H1 (cell line): ENCODE measurements at regions not wholly inside any gene's neighbourhood (a gene's known extent, or its start where the extent isn't known, plus 50 kb on each side); places are given as distances from the start of the nearest gene placed in this dataset.

ENCODE experiments used
- HDAC2 ChIP-seq, 2 experiments: fragments of 300-600 bp in 1 of 2; sonication (generic) in 1 of 2; IDR thresholded peaks; 2 replicates each; pipeline ENCODE4 v1.6.1; 2011 to 2012; ENCODE audit warnings: low read depth in 2 of 2, low read length in 2 of 2, mild to moderate bottlenecking in 2 of 2, moderate library complexity in 2 of 2, borderline replicate concordance in 1 of 2, inconsistent platforms in 1 of 2
- NRF1 ChIP-seq: IDR thresholded peaks from 2 replicates; pipeline ENCODE4 v1.6.1; 2011; ENCODE audit warnings: mild to moderate bottlenecking, low read depth, low read length, improper control_type of control experiment
- RNF2 ChIP-seq: fragments of 200-900, 300-1000 bp; sonication (generic); IDR thresholded peaks from 2 replicates; pipeline ENCODE4 v1.7.1; 2016; ENCODE audit warnings: borderline replicate concordance, low read depth, mild to moderate bottlenecking, antibody characterized with exemption, low read length; ENCODE audit not compliant: poor library complexity, severe bottlenecking; ENCODE audit errors: missing control alignments
- TAF1 ChIP-seq: IDR thresholded peaks from 2 replicates; pipeline ENCODE4 v1.6.1; 2011; ENCODE audit warnings: mild to moderate bottlenecking, low read depth, low read length
- YY1 ChIP-seq: IDR thresholded peaks from 2 replicates; pipeline ENCODE4 v1.6.1; 2011; ENCODE audit warnings: low read depth, mild to moderate bottlenecking, low read length
- TF ChIP-seq, protein P1 (sequence below), 3 experiments: IDR thresholded peaks; 1 replicate in 2 of 3; 2 replicates in 1 of 3; pipeline versions ENCODE4 v1.5.1 to v1.6.1; 2011; ENCODE audit warnings: low read length in 3 of 3, mild to moderate bottlenecking in 3 of 3, inconsistent platforms in 2 of 3, low read depth in 1 of 3, moderate library complexity in 1 of 3; ENCODE audit not compliant: insufficient read depth in 1 of 3; ENCODE audit errors: control extremely low read depth in 1 of 3
- TF ChIP-seq, protein P2 (sequence below): IDR thresholded peaks from 2 replicates; pipeline ENCODE4 v1.6.1; 2012; ENCODE audit warnings: low read length, inconsistent platforms

DNA sequence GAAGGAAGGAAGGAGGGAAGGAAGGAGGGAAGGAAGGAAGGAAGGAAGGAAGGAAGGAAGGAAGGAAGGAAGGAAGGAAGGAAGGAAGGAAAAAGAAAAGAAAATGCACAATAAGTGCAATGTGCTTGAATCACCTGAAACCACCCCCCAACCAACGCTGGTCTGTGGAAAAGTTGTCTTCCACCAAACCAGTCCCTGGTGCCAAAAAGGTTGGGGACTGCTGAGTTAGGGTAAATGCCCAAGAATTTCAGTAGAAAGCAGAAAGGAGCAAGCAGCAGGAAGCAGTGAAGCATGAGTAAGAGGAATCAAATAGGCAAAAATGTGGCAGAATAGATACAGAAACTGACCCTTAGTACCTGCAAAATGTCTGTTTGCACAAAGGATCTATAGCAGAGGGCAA is 137.2 kb downstream of the JCAD start:
- TF ChIP-seq, protein P1, sequence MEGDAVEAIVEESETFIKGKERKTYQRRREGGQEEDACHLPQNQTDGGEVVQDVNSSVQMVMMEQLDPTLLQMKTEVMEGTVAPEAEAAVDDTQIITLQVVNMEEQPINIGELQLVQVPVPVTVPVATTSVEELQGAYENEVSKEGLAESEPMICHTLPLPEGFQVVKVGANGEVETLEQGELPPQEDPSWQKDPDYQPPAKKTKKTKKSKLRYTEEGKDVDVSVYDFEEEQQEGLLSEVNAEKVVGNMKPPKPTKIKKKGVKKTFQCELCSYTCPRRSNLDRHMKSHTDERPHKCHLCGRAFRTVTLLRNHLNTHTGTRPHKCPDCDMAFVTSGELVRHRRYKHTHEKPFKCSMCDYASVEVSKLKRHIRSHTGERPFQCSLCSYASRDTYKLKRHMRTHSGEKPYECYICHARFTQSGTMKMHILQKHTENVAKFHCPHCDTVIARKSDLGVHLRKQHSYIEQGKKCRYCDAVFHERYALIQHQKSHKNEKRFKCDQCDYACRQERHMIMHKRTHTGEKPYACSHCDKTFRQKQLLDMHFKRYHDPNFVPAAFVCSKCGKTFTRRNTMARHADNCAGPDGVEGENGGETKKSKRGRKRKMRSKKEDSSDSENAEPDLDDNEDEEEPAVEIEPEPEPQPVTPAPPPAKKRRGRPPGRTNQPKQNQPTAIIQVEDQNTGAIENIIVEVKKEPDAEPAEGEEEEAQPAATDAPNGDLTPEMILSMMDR (IDR thresholded peaks at IDR 0.05; ENCODE audit: control extremely low read depth in 1 of 3, insufficient read depth in 1 of 3, low read depth in 1 of 3, low read length in 3 of 3): no peak
- TF ChIP-seq HDAC2 (IDR thresholded peaks at IDR 0.05; ENCODE audit: borderline replicate concordance in 1 of 2, low read depth in 2 of 2, low read length in 2 of 2) (no peak), YY1 (no peak), TAF1 (no peak), NRF1 (no peak), RNF2 (no peak)
- TF ChIP-seq, protein P2, sequence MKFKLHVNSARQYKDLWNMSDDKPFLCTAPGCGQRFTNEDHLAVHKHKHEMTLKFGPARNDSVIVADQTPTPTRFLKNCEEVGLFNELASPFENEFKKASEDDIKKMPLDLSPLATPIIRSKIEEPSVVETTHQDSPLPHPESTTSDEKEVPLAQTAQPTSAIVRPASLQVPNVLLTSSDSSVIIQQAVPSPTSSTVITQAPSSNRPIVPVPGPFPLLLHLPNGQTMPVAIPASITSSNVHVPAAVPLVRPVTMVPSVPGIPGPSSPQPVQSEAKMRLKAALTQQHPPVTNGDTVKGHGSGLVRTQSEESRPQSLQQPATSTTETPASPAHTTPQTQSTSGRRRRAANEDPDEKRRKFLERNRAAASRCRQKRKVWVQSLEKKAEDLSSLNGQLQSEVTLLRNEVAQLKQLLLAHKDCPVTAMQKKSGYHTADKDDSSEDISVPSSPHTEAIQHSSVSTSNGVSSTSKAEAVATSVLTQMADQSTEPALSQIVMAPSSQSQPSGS: no peak
